Left forelimb (tissue), 1 donor: ENCODE measurements at regions not wholly inside any gene's neighbourhood (a gene's known extent, or its start where the extent isn't known, plus 50 kb on each side); places are given as distances from the start of the nearest gene placed in this dataset.

Experiments used
- DNase-seq: peaks from one replicate; pipeline ENCODE4 v3.0.0-alpha.2; 2018; ENCODE audit warnings: low spot score

- DNase-seq, result no peak
Observed at GRCh38 chr16:65509172-65509571, 387.3 kb upstream of the CDH11 start.

DNA sequence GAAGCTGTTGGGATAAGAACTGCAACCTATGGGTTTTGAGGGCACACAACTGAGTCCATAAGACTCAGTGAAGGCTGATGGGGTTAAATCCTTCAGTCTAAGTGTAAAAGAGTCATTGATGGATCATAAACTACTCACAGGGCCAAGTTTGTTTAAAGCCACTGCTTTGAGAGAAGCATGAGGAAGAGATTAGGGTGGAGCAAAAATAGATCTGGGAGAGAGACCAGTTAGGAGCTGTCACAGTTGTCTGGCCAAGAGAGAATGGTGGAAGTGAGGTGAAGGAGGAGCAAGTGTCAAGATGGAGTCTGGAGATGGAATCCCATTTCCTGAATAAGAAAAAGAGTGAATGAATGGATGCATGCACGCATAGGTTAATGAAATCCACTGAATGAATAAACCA, 379.1 kb upstream of the CDH11 start:
- DNase-seq, result no peak

- DNase-seq, result no peak
Observed at GRCh38 chr16:65500007-65500406, 378.1 kb upstream of the CDH11 start.

DNA sequence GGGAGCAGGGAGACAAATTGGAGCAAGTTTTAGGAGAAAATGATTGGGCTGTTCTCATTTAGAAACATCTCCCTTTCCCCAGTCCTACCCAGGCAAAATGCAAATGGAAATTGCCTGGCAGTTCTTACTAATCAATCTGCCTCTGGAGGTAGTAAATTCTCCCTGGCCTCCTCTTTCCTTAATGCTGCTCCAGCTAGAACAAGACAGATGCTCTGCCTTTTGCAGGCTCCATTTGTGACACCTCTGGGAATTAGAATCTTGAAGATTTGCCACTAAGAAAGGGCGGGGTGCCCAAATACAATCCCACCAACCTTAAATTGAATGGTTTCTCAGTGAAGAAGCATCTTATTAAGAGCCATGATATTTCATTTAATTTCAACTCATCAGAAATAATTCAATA, 377.7 kb upstream of the CDH11 start:
- no peak for DNase-seq

- no peak for DNase-seq
Observed at GRCh38 chr16:65497571-65497970, 375.7 kb upstream of the CDH11 start.

GRCh38 chr16:65495106-65495505, 373.2 kb upstream of the CDH11 start:
- DNase-seq, result no peak

GRCh38 chr16:65494609-65495008, 372.7 kb upstream of the CDH11 start:
- no peak for DNase-seq

DNA sequence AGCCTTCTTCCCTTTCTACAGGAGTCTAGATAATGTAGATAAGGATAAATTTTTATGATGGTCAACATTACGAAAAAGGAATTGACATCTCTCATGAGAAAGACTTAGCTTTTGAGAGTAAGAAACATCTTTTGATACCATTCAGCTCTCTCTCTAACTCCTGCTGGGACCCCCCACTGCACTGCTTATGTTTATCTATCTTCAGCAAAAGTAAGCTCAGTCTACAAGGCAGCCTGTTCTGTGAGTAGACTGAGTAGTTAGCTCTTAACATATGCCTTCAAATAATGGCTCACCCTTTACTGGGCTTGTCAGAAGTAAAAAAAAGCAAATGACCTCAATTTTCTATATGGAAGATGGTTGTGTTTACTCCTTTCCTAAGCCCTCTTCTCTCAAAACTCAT, 372.2 kb upstream of the CDH11 start:
- no peak for DNase-seq

- DNase-seq, result no peak
Observed at GRCh38 chr16:65490286-65490685, 368.4 kb upstream of the CDH11 start.

DNA sequence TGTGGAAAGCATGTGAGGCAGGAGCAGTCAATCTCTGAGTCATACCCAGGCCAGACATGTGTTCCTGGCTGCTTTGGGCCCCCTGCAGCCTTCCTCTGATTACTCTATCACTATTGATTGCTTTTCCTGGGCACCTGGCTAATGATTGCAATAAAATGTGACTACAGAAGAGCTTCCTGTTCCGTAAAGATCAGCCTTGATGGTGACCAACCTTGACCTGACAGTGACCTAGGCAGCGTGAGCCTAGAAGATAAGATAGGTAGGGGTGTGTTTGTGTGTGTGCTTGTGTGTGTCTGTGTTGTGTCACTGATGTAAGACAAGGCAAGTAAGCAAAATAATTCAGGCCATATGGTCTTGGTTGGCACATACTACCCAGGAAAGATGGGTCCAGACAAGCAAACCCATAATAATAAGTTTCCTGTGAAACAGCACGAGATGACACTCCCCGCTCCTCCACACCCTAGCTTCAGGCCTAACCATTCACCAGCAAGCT, 367.7 kb upstream of the CDH11 start:
- DNase-seq, result no peak

DNA sequence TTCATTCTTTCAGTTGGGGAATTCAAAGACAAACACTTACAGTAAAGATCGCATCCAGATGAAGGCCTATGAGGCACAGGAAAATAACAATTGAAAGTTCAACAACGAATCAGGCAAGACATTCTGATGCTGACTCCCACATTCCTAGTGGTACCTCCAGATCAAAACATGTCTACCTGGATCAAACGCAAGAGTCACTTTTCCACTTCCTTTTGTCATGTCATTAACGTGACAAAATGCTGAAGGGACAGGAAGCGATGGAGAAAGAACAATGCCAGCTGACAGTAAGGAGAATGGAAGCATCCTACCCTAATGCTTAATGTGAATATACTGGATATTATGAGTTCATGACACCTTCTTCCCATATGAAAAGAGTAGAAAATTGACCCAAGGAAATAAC, 365.4 kb upstream of the CDH11 start:
- no peak for DNase-seq

- DNase-seq, result no peak
Observed at GRCh38 chr16:65481956-65482355, 360.1 kb upstream of the CDH11 start.

DNA sequence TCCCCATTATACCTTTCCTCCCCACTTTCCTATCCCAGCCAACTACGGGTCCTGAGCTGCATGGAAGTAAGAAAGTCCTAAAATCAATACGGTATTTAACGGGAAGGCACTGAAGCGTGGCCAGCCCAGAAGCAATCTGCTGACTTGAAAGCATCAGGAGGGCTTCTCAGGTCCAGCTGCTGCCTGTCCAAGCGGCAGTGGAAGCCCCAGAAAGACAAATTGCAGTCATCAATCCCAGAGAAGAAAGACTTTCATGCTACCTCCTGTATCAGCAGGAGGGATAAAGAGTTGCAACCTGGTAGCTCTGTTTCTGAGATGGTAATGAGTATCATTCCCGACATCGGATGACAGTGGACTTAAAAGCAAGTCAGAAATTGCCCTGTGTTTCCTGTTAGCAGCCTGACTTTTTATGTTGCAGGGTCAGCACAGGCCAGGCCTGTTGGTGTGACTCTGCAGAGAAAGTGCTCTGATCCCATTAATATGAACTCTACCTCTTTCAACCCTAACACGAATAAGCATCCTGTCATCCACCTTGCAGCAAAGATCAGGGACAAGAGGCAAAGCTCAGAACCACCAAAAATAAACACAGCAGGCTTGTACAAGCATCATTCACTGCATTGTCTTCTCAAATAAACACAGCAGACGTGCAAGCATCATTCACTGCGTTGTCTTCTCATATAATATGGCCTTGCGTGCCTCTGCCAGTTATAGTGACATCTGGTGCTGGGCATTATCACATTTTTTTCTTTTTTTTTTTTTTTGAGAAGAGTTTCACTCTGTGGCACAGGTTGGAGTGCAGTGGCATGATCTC, 358.6 kb upstream of the CDH11 start:
- DNase-seq, result no peak

GRCh38 chr16:65476448-65476955, 354.6 kb upstream of the CDH11 start:
- DNase-seq, result no peak

DNA sequence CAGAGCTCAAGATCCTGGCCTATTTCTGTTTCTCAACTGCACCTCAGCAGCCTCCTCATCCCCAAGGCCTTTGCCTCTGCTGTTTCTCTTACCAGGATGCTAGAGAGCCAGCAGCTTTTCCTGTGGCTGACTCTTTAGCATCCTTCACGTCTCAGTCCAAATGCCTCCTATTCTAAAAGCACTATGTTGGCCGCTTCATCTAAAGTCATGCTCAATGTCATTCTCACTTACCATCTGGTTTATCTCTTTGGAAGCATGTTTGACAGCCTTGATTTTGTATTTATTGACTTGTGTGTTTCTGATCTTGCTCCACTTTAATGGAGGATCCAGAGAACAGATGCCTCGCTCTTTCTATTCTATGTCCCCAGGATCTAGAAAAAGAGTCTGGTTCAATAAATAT, 351.8 kb upstream of the CDH11 start:
- DNase-seq, result no peak

- DNase-seq, result no peak
Observed at GRCh38 chr16:65469116-65469515, 347.3 kb upstream of the CDH11 start.

DNA sequence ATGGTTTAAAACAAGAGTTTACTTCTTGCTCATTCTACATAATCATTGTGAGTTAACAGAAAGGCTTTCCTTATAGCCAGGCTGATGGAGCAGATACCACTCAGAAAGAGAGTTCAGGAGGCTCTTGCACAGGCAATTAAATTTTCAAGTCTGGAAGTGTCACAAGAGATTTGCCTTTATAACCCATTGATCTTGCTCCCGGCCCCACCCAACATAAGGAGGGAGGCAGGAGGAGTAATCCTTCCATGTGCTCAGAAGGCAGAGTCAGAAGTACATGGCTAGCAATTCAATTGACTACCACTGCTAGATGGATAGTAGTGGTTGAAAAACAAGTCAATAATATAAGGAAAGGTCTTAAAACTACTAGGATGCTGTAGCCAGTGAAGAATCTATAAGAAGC, 346.3 kb upstream of the CDH11 start:
- no peak for DNase-seq

- no peak for DNase-seq
Observed at GRCh38 chr16:65463652-65464260, 341.9 kb upstream of the CDH11 start.

DNA sequence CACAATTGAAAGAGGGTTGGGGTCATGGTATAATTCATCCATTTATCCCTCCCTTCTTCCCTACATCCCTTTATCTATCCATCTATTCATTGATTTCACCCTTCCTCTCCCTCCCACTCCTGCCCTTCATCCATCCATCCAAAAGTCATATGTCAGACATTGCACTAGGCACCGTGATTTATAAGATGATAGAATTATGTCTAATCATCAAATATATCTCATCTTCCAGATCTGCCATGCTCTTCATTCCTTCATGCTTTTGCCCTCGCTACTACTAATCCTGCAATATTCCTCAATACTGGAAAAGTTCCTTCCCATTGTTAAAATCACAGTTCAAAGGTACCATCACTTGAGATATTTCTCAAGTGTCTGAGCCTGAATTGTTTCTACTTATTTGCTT, 335.2 kb upstream of the CDH11 start:
- DNase-seq, result no peak

- no peak for DNase-seq
Observed at GRCh38 chr16:65455761-65456160, 333.9 kb upstream of the CDH11 start.

- DNase-seq, result no peak
Observed at GRCh38 chr16:65453646-65454045, 331.8 kb upstream of the CDH11 start.

DNA sequence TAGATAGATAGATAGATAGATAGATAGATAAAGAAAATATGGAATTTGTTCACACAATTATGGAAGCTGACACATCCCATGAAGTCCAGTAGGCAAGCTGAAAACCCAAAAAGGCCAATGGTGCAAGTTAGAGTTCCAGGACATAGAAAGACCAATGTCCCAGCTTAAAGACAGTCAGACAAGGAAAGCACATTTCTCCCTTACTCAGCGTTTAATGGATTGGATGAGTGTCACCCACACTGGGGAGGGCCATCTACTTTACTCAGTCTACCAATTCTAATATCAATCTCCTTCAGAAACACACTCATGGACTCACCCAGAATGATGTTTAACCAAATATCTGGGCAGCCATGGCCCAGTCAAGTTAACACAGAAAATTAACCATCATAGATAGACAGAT, 327.7 kb upstream of the CDH11 start:
- no peak for DNase-seq

- no peak for DNase-seq
Observed at GRCh38 chr16:65446427-65446826, 324.6 kb upstream of the CDH11 start.
